Endothelial cell (in vitro differentiated cells): ENCODE measurements at regions not wholly inside any gene's neighbourhood (a gene's known extent, or its start where the extent isn't known, plus 50 kb on each side); places are given as distances from the start of the nearest gene placed in this dataset.
"Not testable (repeated sequence)": the region's sequence is repeated elsewhere in the genome, so short reads cannot be mapped to it uniquely, and the experiment has no call there.

Experiments
- DNase-seq: peaks from one replicate; pipeline ENCODE4 v3.0.0; 2021; ENCODE audit warnings: low spot score
- H3K27ac Mint-ChIP-seq: one replicate; pipeline ENCODE4 v1.8.0; 2021; ENCODE audit warnings: mixed read lengths, inconsistent platforms; ENCODE audit not compliant: unreplicated experiment
- H3K27me3 Mint-ChIP-seq: one replicate; pipeline ENCODE4 v1.8.0; 2021; ENCODE audit warnings: mild to moderate bottlenecking, moderate library complexity, mixed read lengths, inconsistent platforms; ENCODE audit not compliant: unreplicated experiment
- H3K36me3 Mint-ChIP-seq: one replicate; pipeline ENCODE4 v1.8.0; 2021; ENCODE audit warnings: mild to moderate bottlenecking, low read depth, mixed read lengths, inconsistent platforms; ENCODE audit not compliant: unreplicated experiment
- H3K4me1 Mint-ChIP-seq: one replicate; pipeline ENCODE4 v1.8.0; 2021; ENCODE audit warnings: mild to moderate bottlenecking, mixed read lengths, inconsistent platforms; ENCODE audit not compliant: unreplicated experiment
- H3K4me3 Mint-ChIP-seq: one replicate; pipeline ENCODE4 v1.8.0; 2021; ENCODE audit warnings: mild to moderate bottlenecking, mixed read lengths, inconsistent platforms; ENCODE audit not compliant: unreplicated experiment
- H3K9me3 Mint-ChIP-seq: one replicate; pipeline ENCODE4 v1.8.0; 2021; ENCODE audit warnings: mixed read lengths, inconsistent platforms; ENCODE audit not compliant: unreplicated experiment
- TF ChIP-seq, protein P1 (sequence below): fragments of 200-600 bp; sonication (generic); IDR thresholded peaks from one replicate; pipeline ENCODE4 v1.5.0; 2021; ENCODE audit warnings: antibody characterized with exemption; ENCODE audit not compliant: unreplicated experiment

DNA sequence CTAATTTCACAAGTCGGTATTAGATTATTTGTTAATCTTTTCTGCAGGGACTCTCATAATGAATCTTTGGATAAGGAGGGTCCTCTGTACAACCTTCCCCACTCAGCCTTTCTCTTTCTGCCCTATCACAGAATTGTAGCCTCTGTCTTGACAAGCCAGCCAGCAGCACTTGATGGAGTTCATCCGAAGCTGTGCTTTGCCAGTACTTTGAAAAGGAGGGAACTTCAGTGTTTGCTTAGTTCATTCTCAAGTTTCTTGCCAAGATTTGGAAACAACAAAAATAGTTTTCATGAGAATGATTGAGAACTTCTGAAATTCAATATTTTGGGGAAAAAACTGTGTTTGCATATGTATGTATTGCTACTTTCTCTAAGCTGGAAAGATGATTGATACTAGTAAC is 69.3 kb upstream of the HMGB1 start:
- Mint-ChIP-seq H3K4me1 (no peaks in the 10 kb centered on the region), H3K27ac (no peak overlapping the region), H3K4me3 (no peak overlapping the region), H3K36me3 (no peaks in the 10 kb centered on the region), H3K27me3 (no peaks in the 10 kb centered on the region), H3K9me3 (no peaks in the 10 kb centered on the region)
- DNase-seq, result no peak
- TF ChIP-seq, protein P1, sequence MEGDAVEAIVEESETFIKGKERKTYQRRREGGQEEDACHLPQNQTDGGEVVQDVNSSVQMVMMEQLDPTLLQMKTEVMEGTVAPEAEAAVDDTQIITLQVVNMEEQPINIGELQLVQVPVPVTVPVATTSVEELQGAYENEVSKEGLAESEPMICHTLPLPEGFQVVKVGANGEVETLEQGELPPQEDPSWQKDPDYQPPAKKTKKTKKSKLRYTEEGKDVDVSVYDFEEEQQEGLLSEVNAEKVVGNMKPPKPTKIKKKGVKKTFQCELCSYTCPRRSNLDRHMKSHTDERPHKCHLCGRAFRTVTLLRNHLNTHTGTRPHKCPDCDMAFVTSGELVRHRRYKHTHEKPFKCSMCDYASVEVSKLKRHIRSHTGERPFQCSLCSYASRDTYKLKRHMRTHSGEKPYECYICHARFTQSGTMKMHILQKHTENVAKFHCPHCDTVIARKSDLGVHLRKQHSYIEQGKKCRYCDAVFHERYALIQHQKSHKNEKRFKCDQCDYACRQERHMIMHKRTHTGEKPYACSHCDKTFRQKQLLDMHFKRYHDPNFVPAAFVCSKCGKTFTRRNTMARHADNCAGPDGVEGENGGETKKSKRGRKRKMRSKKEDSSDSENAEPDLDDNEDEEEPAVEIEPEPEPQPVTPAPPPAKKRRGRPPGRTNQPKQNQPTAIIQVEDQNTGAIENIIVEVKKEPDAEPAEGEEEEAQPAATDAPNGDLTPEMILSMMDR, result no peak

DNA sequence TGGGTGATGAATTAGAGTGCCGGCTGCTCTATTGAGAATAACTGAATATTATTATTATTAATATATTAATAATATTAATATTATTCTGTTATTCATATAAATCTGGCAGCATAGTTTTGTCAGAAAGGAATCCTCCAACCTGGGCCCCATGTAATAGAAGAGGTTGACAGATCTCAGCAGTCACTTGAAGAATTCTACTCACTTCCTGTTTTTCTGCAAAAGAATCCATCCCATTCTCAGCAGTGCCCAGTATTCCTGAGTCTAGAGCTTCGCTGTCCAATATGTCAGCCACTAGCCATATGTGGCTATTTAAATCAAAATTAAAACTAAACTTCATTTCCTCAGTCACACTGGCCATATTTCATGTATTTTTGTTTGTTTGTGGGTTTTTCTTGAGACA is 72.4 kb upstream of the USPL1 start:
- DNase-seq, result no peak
- TF ChIP-seq, protein P1, result no peak
- no peaks in the 10 kb centered on the region for H3K9me3 Mint-ChIP-seq
- H3K4me1 Mint-ChIP-seq, result peaks cover 14% of the 10 kb centered on the region
- H3K36me3 Mint-ChIP-seq, result no peaks in the 10 kb centered on the region
- no peaks in the 10 kb centered on the region for H3K27me3 Mint-ChIP-seq
- no peak overlapping the region for H3K27ac Mint-ChIP-seq
- no peak overlapping the region for H3K4me3 Mint-ChIP-seq

DNA sequence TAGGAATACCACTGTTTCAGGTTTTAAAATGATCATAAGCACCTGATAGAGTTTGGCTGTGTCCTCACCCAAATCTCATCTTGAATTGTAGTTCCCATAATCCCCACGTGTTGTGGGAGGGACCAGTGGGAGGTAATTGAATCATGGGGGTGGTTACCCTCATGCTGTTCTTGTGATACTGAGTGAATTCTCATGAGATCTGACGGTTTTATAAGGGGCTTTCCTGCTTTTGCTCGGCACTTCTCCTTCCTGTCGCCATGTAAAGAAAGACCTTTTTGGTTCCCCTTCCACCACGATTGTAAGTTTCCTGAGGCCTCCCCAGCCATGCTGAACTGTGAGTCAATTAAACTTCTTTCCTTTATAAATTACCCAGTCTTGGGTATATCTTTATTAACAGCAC is 69.7 kb upstream of the USPL1 start:
- not testable (repeated sequence) for H3K9me3 Mint-ChIP-seq, H3K4me3 Mint-ChIP-seq, DNase-seq, H3K4me1 Mint-ChIP-seq, H3K27ac Mint-ChIP-seq, H3K27me3 Mint-ChIP-seq, H3K36me3 Mint-ChIP-seq

DNA sequence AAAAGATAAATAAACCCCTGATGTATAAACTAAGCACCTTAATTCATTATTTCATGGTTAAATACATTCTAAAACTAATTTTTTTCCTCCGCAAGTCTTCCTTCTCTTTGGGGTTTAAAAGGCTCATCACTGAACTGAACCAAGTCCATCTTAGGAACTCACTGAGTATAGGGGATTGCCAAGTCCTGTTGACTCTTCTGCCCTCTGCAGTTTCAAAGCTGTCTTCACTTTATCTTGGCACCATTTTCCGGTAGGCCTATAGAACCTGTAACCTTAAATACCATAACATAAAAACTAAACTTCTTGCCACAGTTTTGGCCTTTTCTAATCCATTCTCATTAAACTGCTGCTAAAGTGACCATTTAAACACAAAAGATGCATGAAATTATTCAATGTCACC is 66.5 kb upstream of the USPL1 start:
- Mint-ChIP-seq H3K4me3 (no peak overlapping the region), H3K27ac (no peak overlapping the region), H3K4me1 (no peaks in the 10 kb centered on the region), H3K36me3 (no peaks in the 10 kb centered on the region), H3K9me3 (no peaks in the 10 kb centered on the region), H3K27me3 (no peaks in the 10 kb centered on the region)
- TF ChIP-seq, protein P1, result no peak
- peak; percentile 9 for DNase-seq

DNA sequence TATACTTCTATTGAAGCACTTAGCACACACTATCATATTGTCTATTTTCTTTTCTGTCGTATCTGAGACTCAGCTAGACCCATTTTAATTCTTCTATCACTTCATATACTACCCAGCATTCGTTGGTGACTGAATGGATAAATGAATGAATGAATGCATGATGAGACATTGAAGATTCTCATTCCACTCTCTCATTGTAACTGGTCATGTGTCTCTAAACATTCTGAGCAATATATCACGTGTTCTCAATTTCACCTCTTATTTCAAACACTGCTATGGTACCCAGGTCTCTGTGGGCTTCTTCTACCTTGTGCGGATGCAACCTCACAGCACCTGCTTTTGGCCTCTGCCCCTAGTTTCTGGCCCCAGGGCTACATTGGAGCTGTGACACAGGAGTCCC is 65.2 kb upstream of the USPL1 start:
- no peak for DNase-seq
- no peaks in the 10 kb centered on the region for H3K27me3 Mint-ChIP-seq

More for the DNA sequence above, 65.2 kb upstream of the USPL1 start:
- H3K4me1 Mint-ChIP-seq, result no peaks in the 10 kb centered on the region
- TF ChIP-seq, protein P1, result no peak
- H3K36me3 Mint-ChIP-seq, result no peaks in the 10 kb centered on the region
- no peak overlapping the region for H3K27ac Mint-ChIP-seq
- no peaks in the 10 kb centered on the region for H3K9me3 Mint-ChIP-seq
- H3K4me3 Mint-ChIP-seq, result no peak overlapping the region
